ENCODE measurements at regions not wholly inside any gene's neighbourhood (a gene's known extent, or its start where the extent isn't known, plus 50 kb on each side); places are given as distances from the start of the nearest gene placed in this dataset.

DNA sequence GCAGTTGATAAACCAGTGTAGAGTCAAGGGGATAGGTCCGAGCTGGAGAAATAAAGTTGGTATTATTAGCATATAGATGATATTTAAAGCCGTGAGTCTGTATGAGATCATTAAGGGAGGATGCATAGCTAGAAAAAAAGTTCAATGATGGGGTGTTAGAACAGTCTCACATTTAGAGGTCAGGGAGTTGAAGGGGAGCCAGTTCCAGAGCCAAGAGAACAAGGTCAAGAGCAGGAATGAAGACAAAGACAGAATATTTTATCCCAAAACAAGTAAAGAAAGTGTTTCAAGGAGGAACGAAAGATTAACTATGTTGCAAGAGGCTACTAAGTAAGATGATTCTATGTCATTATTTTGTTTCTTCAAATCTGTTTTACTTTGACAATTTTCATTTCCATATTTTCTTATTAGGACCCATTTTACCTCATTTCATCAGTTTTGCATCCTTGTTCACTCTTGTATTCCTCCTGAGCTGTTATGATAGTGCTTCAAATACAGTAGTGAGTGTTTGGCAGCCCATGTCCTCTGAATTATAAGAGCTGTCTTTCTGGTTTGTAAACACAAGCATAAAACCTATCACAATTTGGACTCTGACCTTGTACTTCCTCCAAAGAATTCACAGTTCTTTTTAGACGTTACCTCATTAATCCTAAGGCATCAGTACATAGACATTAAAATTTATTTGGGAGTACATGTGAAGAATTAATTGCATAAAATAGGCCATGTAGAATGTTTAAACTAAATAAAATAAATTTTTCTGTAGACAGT lies 695.7 kb upstream of the NECTIN3 start:
- Histone ChIP-seq H3K27me3 (replicated peaks; ENCODE audit: insufficient read depth, low read depth, low read length, poor library complexity) (no peaks in the 10 kb centered on the region), H3K9me3 (ENCODE audit: low read depth, low read length, poor library complexity, severe bottlenecking) (no peaks in the 10 kb centered on the region), H3K4me1 (ENCODE audit: insufficient read depth, low read length, poor library complexity, severe bottlenecking) (no peaks in the 10 kb centered on the region), H3K27ac (ENCODE audit: low read depth, low read length, poor library complexity, severe bottlenecking) (no peak overlapping the region), H3K36me3 (ENCODE audit: insufficient read depth, low read length, poor library complexity, severe bottlenecking) (no peaks in the 10 kb centered on the region), H3K4me3 (ENCODE audit: low read depth, low read length, poor library complexity, severe bottlenecking) (no peak overlapping the region)
- no peak for DNase-seq (ENCODE audit: low spot score)
- TF ChIP-seq, protein P1, sequence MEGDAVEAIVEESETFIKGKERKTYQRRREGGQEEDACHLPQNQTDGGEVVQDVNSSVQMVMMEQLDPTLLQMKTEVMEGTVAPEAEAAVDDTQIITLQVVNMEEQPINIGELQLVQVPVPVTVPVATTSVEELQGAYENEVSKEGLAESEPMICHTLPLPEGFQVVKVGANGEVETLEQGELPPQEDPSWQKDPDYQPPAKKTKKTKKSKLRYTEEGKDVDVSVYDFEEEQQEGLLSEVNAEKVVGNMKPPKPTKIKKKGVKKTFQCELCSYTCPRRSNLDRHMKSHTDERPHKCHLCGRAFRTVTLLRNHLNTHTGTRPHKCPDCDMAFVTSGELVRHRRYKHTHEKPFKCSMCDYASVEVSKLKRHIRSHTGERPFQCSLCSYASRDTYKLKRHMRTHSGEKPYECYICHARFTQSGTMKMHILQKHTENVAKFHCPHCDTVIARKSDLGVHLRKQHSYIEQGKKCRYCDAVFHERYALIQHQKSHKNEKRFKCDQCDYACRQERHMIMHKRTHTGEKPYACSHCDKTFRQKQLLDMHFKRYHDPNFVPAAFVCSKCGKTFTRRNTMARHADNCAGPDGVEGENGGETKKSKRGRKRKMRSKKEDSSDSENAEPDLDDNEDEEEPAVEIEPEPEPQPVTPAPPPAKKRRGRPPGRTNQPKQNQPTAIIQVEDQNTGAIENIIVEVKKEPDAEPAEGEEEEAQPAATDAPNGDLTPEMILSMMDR (conservative IDR thresholded peaks at IDR 0.05; ENCODE audit: low read depth, low read length), result no peak
- TF ChIP-seq EZH2 (IDR thresholded peaks at IDR 0.05; ENCODE audit: borderline replicate concordance, low read depth, low read length, poor library complexity, severe bottlenecking), result no peak
- no TSS peak for BruUV-seq (replicated peaks)
- CTCF ChIA-PET, result no interaction called here
- POLR2A ChIA-PET (ENCODE audit: low non-redundant PET), result no interaction called here
- intact Hi-C loops (cut with micrococcal nuclease; ENCODE audit: unreplicated experiment), result no loop called here

GRCh38 chr3:110378481-110378880 lies 693.1 kb upstream of the NECTIN3 start:
- Histone ChIP-seq H3K27ac (ENCODE audit: low read depth, low read length, poor library complexity, severe bottlenecking) (no peak overlapping the region), H3K9me3 (ENCODE audit: low read depth, low read length, poor library complexity, severe bottlenecking) (no peaks in the 10 kb centered on the region), H3K36me3 (ENCODE audit: insufficient read depth, low read length, poor library complexity, severe bottlenecking) (no peaks in the 10 kb centered on the region), H3K4me1 (ENCODE audit: insufficient read depth, low read length, poor library complexity, severe bottlenecking) (no peaks in the 10 kb centered on the region), H3K4me3 (ENCODE audit: low read depth, low read length, poor library complexity, severe bottlenecking) (no peak overlapping the region), H3K27me3 (replicated peaks; ENCODE audit: insufficient read depth, low read depth, low read length, poor library complexity) (no peaks in the 10 kb centered on the region)
- no peak for TF ChIP-seq EZH2 (IDR thresholded peaks at IDR 0.05; ENCODE audit: borderline replicate concordance, low read depth, low read length, poor library complexity, severe bottlenecking)
- TF ChIP-seq, protein P1 (conservative IDR thresholded peaks at IDR 0.05; ENCODE audit: low read depth, low read length), result no peak
- intact Hi-C loops (cut with micrococcal nuclease; ENCODE audit: unreplicated experiment), result no loop called here
- no TSS peak for BruUV-seq (replicated peaks)
- ChIA-PET CTCF (no interaction called here), POLR2A (ENCODE audit: low non-redundant PET) (no interaction called here)
- DNase-seq (ENCODE audit: low spot score), result no peak

- DNase-seq (ENCODE audit: low spot score), result no peak
These were observed 689.6 kb upstream of the NECTIN3 start for GRCh38 chr3:110381992-110382391.

More at GRCh38 chr3:110381992-110382391, 689.6 kb upstream of the NECTIN3 start:
- no TSS peak for BruUV-seq (replicated peaks)
- no peak for TF ChIP-seq EZH2 (IDR thresholded peaks at IDR 0.05; ENCODE audit: borderline replicate concordance, low read depth, low read length, poor library complexity, severe bottlenecking)
- TF ChIP-seq, protein P1 (conservative IDR thresholded peaks at IDR 0.05; ENCODE audit: low read depth, low read length), result no peak
- no peaks in the 10 kb centered on the region for H3K27me3 ChIP-seq (replicated peaks; ENCODE audit: insufficient read depth, low read depth, low read length, poor library complexity)
- no peak overlapping the region for H3K27ac ChIP-seq (ENCODE audit: low read depth, low read length, poor library complexity, severe bottlenecking)
- H3K4me3 ChIP-seq (ENCODE audit: low read depth, low read length, poor library complexity, severe bottlenecking), result no peak overlapping the region
- no peaks in the 10 kb centered on the region for H3K4me1 ChIP-seq (ENCODE audit: insufficient read depth, low read length, poor library complexity, severe bottlenecking)
- ChIA-PET CTCF (no interaction called here), POLR2A (ENCODE audit: low non-redundant PET) (no interaction called here)
- intact Hi-C loops (cut with micrococcal nuclease; ENCODE audit: unreplicated experiment), result no loop called here
- H3K9me3 ChIP-seq (ENCODE audit: low read depth, low read length, poor library complexity, severe bottlenecking), result no peaks in the 10 kb centered on the region
- H3K36me3 ChIP-seq (ENCODE audit: insufficient read depth, low read length, poor library complexity, severe bottlenecking), result no peaks in the 10 kb centered on the region

Measured in A673 (cell line).